Tibial artery (tissue), 4 donors: ENCODE measurements at regions not wholly inside any gene's neighbourhood (a gene's known extent, or its start where the extent isn't known, plus 50 kb on each side); places are given as distances from the start of the nearest gene placed in this dataset.
"Not testable (repeated sequence)": the region's sequence is repeated elsewhere in the genome, so short reads cannot be mapped to it uniquely, and the experiment has no call there.

Source experiments
- DNase-seq, 2 donors: peaks; one replicate each; pipeline ENCODE4 v3.0.0-alpha.2; 2019
- H3K27ac ChIP-seq, 2 donors: fragments of 200-600 bp; sonication (generic) in 1 of 2; 1 replicate in 1 of 2; 2 replicates in 1 of 2; pipeline ENCODE4 v1.5.1; 2018 to 2019; ENCODE audit warnings: mild to moderate bottlenecking in 1 of 2
- H3K27me3 ChIP-seq, 2 donors: fragments of 200-600 bp; sonication (generic) in 1 of 2; one replicate each; pipeline versions ENCODE4 v1.5.1 to v1.6.0; 2016 to 2019
- H3K36me3 ChIP-seq, 3 donors: fragments of 200-600 bp; sonication (generic) in 2 of 3; one replicate each; pipeline ENCODE4 v1.5.1; 2016 to 2019; ENCODE audit warnings: mild to moderate bottlenecking in 2 of 3
- H3K4me1 ChIP-seq, 4 donors: fragments of 200-600 bp; sonication (generic) in 2 of 4; 1 replicate in 3 of 4; 2 replicates in 1 of 4; pipeline ENCODE4 v1.5.1; 2016 to 2019
- H3K4me3 ChIP-seq, 2 donors: fragments of 200-600 bp; sonication (generic) in 1 of 2; 1 replicate in 1 of 2; 2 replicates in 1 of 2; pipeline ENCODE4 v1.5.1; 2018 to 2019; ENCODE audit warnings: mild to moderate bottlenecking in 2 of 2
- H3K9me3 ChIP-seq, 3 donors: fragments of 200-600 bp; sonication (generic) in 1 of 3; one replicate each; pipeline ENCODE4 v1.5.1; 2016 to 2019
- intact Hi-C: fragments of 100-400 bp; cut with DNase I; formaldehyde crosslinking; loops from one replicate; pipeline ENCODE4 v1.15.0; 2023; ENCODE audit warnings: low total_unique reads
- TF ChIP-seq, protein P1 (sequence below), 2 experiments: fragments of 200-600 bp in 1 of 2; fragments of 450-650 bp in 1 of 2; IDR thresholded peaks; one replicate each; pipeline ENCODE4 v1.5.1; 2017 to 2019; ENCODE audit warnings: antibody characterized with exemption in 2 of 2, mild to moderate bottlenecking in 1 of 2, moderate library complexity in 1 of 2

DNA sequence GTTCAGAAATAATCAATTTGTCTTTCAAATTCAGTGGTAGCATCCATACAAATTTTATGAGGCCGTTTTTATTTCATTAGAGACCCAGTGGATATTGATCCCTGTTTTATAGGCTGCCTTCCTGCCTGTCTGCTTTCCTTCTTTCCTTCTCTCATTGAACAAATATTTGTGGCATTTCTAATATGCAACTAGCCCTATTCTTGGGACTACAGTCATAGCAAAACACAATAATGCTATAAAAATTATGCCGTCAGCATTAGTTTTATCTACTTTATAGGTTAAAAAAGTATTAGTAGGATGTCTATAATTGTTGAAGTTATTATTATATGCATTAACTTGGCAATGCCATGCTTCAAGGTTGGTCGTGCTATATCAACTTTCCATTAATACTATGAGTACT lies 2037.8 kb upstream of the LRRTM1 start:
- H3K9me3 ChIP-seq, result no peaks in the 10 kb centered on the region
- H3K4me1 ChIP-seq, result no peaks in the 10 kb centered on the region
- H3K4me3 ChIP-seq, result no peak overlapping the region
- TF ChIP-seq, protein P1, sequence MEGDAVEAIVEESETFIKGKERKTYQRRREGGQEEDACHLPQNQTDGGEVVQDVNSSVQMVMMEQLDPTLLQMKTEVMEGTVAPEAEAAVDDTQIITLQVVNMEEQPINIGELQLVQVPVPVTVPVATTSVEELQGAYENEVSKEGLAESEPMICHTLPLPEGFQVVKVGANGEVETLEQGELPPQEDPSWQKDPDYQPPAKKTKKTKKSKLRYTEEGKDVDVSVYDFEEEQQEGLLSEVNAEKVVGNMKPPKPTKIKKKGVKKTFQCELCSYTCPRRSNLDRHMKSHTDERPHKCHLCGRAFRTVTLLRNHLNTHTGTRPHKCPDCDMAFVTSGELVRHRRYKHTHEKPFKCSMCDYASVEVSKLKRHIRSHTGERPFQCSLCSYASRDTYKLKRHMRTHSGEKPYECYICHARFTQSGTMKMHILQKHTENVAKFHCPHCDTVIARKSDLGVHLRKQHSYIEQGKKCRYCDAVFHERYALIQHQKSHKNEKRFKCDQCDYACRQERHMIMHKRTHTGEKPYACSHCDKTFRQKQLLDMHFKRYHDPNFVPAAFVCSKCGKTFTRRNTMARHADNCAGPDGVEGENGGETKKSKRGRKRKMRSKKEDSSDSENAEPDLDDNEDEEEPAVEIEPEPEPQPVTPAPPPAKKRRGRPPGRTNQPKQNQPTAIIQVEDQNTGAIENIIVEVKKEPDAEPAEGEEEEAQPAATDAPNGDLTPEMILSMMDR (IDR thresholded peaks at IDR 0.05), result no peak
- intact Hi-C loops, result no loop called here
- H3K36me3 ChIP-seq, result no peaks in the 10 kb centered on the region
- H3K27me3 ChIP-seq, result no peaks in the 10 kb centered on the region
- DNase-seq, result no peak
- H3K27ac ChIP-seq, result no peak overlapping the region

GRCh38 chr2:82340578-82341053 lies 2036.1 kb upstream of the LRRTM1 start:
- intact Hi-C loops, result no loop called here
- no peaks in the 10 kb centered on the region for H3K36me3 ChIP-seq
- no peak overlapping the region for H3K27ac ChIP-seq
- no peaks in the 10 kb centered on the region for H3K27me3 ChIP-seq
- no peaks in the 10 kb centered on the region for H3K9me3 ChIP-seq
- no peak for DNase-seq
- H3K4me3 ChIP-seq, result no peak overlapping the region
- TF ChIP-seq, protein P1 (IDR thresholded peaks at IDR 0.05), result no peak
- H3K4me1 ChIP-seq, result no peaks in the 10 kb centered on the region

GRCh38 chr2:82339805-82340204 lies 2035.3 kb upstream of the LRRTM1 start:
- Histone ChIP-seq H3K4me1 (no peaks in the 10 kb centered on the region), H3K36me3 (no peaks in the 10 kb centered on the region), H3K4me3 (no peak overlapping the region), H3K9me3 (no peaks in the 10 kb centered on the region), H3K27ac (no peak overlapping the region), H3K27me3 (no peaks in the 10 kb centered on the region)
- no peak for DNase-seq
- intact Hi-C loops, result no loop called here
- TF ChIP-seq, protein P1 (IDR thresholded peaks at IDR 0.05), result no peak

DNA sequence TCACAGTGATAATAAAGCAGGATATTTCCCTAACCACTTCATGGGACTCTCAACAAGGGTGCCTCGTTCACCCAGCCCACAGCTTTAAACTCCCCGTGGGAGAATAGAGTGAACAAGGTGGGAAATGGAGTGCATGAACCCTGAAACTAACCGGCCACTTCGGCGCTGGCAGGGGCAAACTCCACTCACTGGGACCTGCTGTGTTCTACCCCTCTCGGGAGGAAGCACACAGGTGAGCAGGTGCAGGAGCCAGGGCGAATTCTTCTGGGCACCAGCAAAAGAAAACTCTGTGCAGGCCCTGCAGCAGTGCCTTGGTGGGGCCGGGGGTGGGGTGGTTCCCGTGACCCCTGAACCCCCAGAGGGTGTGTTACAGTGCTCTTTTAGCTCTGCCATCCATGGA lies 2029.1 kb upstream of the LRRTM1 start:
- intact Hi-C loops, result no loop called here

DNA sequence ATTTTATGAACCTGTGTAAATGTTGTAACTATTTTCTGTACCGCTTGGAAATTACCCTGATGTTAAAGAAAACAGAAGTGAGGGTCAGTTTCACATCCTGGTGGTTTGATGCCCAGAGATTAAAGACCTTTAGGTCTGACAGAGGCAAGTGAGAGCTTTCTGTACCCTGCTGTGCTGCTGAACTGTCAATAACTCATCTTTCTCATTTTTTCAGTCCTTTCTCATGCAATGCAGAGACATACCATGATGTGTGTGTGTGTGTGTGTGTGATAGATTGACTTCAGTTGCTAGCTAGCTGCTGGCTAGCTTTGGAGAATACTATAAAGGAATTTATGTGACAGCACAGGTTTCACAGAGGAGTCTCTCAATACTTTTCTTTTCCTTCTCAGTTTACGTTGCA lies 2025.6 kb upstream of the LRRTM1 start:
- no peak for DNase-seq
- Histone ChIP-seq H3K27ac (no peak overlapping the region), H3K27me3 (no peaks in the 10 kb centered on the region), H3K4me1 (no peaks in the 10 kb centered on the region), H3K9me3 (no peaks in the 10 kb centered on the region), H3K4me3 (no peak overlapping the region), H3K36me3 (no peaks in the 10 kb centered on the region)
- TF ChIP-seq, protein P1 (IDR thresholded peaks at IDR 0.05), result no peak
- intact Hi-C loops, result no loop called here

More for the DNA sequence above, 2029.1 kb upstream of the LRRTM1 start:
- Histone ChIP-seq H3K27ac (no peak overlapping the region), H3K4me3 (no peak overlapping the region), H3K36me3 (no peaks in the 10 kb centered on the region), H3K4me1 (no peaks in the 10 kb centered on the region), H3K27me3 (no peaks in the 10 kb centered on the region), H3K9me3 (no peaks in the 10 kb centered on the region)
- TF ChIP-seq, protein P1 (IDR thresholded peaks at IDR 0.05), result no peak
- no peak for DNase-seq

GRCh38 chr2:82326180-82326767 lies 2021.7 kb upstream of the LRRTM1 start:
- H3K27me3 ChIP-seq, H3K4me1 ChIP-seq, H3K27ac ChIP-seq, intact Hi-C loops, H3K4me3 ChIP-seq, H3K36me3 ChIP-seq, H3K9me3 ChIP-seq, DNase-seq: not testable (repeated sequence)
